Mesenchymal stem cell (in vitro differentiated cells and primary cell): ENCODE measurements at regions not wholly inside any gene's neighbourhood (a gene's known extent, or its start where the extent isn't known, plus 50 kb on each side); places are given as distances from the start of the nearest gene placed in this dataset.

Source experiments
- DNase-seq: peaks from one replicate; pipeline ENCODE4 v3.0.0-alpha.2; 2013
- H2AFZ ChIP-seq: one replicate; pipeline ENCODE4 v1.6.1; 2013; ENCODE audit warnings: low read depth, mild to moderate bottlenecking, control low read depth, inconsistent platforms, low read length, moderate library complexity
- H2AK5ac ChIP-seq: 2 replicates; pipeline ENCODE4 v1.6.1; 2013; ENCODE audit warnings: low read length, moderate library complexity, mild to moderate bottlenecking, inconsistent platforms; ENCODE audit not compliant: severe bottlenecking
- H2BK120ac ChIP-seq: one replicate; pipeline ENCODE4 v1.6.1; 2013; ENCODE audit warnings: low read depth, mild to moderate bottlenecking, inconsistent platforms, low read length, moderate library complexity
- H2BK12ac ChIP-seq, 2 experiments: one replicate each; pipeline ENCODE4 v1.6.1; 2013; ENCODE audit warnings: inconsistent platforms in 2 of 2, low read length in 2 of 2, mild to moderate bottlenecking in 2 of 2, moderate library complexity in 2 of 2, control low read depth in 1 of 2
- H2BK15ac ChIP-seq: one replicate; pipeline ENCODE4 v1.6.1; 2013; ENCODE audit warnings: mild to moderate bottlenecking, low read depth, inconsistent platforms; ENCODE audit not compliant: poor library complexity, severe bottlenecking
- H2BK5ac ChIP-seq: 2 replicates; pipeline ENCODE4 v1.6.1; 2013; ENCODE audit warnings: low read depth, mild to moderate bottlenecking, low read length, control low read depth, inconsistent platforms; ENCODE audit not compliant: poor library complexity, severe bottlenecking
- H3K14ac ChIP-seq, 2 experiments: one replicate each; pipeline ENCODE4 v1.6.1; 2013; ENCODE audit warnings: inconsistent platforms in 2 of 2, low read length in 2 of 2, control low read depth in 1 of 2, mild to moderate bottlenecking in 1 of 2, moderate library complexity in 1 of 2
- H3K18ac ChIP-seq, 2 experiments: one replicate each; pipeline ENCODE4 v1.6.1; 2013; ENCODE audit warnings: inconsistent platforms in 2 of 2, low read length in 2 of 2, control low read depth in 1 of 2, low read depth in 1 of 2, mild to moderate bottlenecking in 1 of 2
- H3K23ac ChIP-seq, 2 experiments: one replicate each; pipeline ENCODE4 v1.6.1; 2013; ENCODE audit warnings: inconsistent platforms in 2 of 2, low read length in 2 of 2, mild to moderate bottlenecking in 2 of 2, moderate library complexity in 2 of 2, control low read depth in 1 of 2
- H3K27ac ChIP-seq: 2 replicates; pipeline ENCODE4 v1.5.1; 2013; ENCODE audit warnings: mild to moderate bottlenecking, moderate library complexity, low read length, control low read depth, inconsistent platforms; ENCODE audit not compliant: poor library complexity, severe bottlenecking
- H3K27me3 ChIP-seq, 2 experiments: 2 replicates each; pipeline versions ENCODE4 v1.6.1 to v1.7.0; 2013; ENCODE audit warnings: low read length in 2 of 2, mild to moderate bottlenecking in 2 of 2, moderate library complexity in 2 of 2, control low read depth in 1 of 2, inconsistent platforms in 1 of 2; ENCODE audit not compliant: control insufficient read depth in 1 of 2, insufficient read depth in 1 of 2
- H3K36me3 ChIP-seq, 2 experiments: 2 replicates each; pipeline versions ENCODE4 v1.6.1 to v1.7.0; 2013; ENCODE audit warnings: low read length in 2 of 2, control low read depth in 1 of 2, inconsistent platforms in 1 of 2, low read depth in 1 of 2, mild to moderate bottlenecking in 1 of 2; ENCODE audit not compliant: insufficient read depth in 2 of 2, control insufficient read depth in 1 of 2
- H3K4ac ChIP-seq, 2 experiments: one replicate each; pipeline ENCODE4 v1.6.1; 2013; ENCODE audit warnings: inconsistent platforms in 2 of 2, low read length in 2 of 2, mild to moderate bottlenecking in 2 of 2, moderate library complexity in 2 of 2, control low read depth in 1 of 2, low read depth in 1 of 2
- H3K4me1 ChIP-seq: 2 replicates; pipeline ENCODE4 v1.6.1; 2013; ENCODE audit warnings: low read depth, low read length, control low read depth; ENCODE audit not compliant: control insufficient read depth, insufficient read depth
- H3K4me2 ChIP-seq: 2 replicates; pipeline ENCODE4 v1.6.1; 2013; ENCODE audit warnings: low read length, mild to moderate bottlenecking, inconsistent platforms; ENCODE audit not compliant: poor library complexity, severe bottlenecking
- H3K4me3 ChIP-seq, 2 experiments: 2 replicates each; pipeline versions ENCODE4 v1.5.1 to v1.7.0; 2013; ENCODE audit warnings: low read length in 2 of 2, mild to moderate bottlenecking in 2 of 2, control low read depth in 1 of 2, low read depth in 1 of 2; ENCODE audit not compliant: insufficient read depth in 1 of 2
- H3K79me1 ChIP-seq: replicated peaks from 2 replicates; pipeline ENCODE4 v1.6.1; 2013; ENCODE audit warnings: mild to moderate bottlenecking, control low read depth, low read length, inconsistent platforms; ENCODE audit not compliant: poor library complexity, severe bottlenecking
- H3K9ac ChIP-seq: 2 replicates; pipeline ENCODE4 v1.7.0; 2013; ENCODE audit warnings: mild to moderate bottlenecking, low read length, moderate library complexity
- H3K9me3 ChIP-seq: 2 replicates; pipeline ENCODE4 v1.7.0; 2013; ENCODE audit warnings: mild to moderate bottlenecking, low read length; ENCODE audit not compliant: control insufficient read depth
- H4K8ac ChIP-seq: one replicate; pipeline ENCODE4 v1.6.1; 2013; ENCODE audit warnings: inconsistent platforms, mild to moderate bottlenecking, low read length, moderate library complexity
- H4K91ac ChIP-seq: one replicate; pipeline ENCODE4 v1.6.1; 2013; ENCODE audit warnings: mild to moderate bottlenecking, low read length, inconsistent platforms
- WGBS: methylation state at CpG from one replicate; pipeline ENCODE4 v1.1.7; 2013; ENCODE audit warnings: mixed read lengths; 5-methylcytosine and 5-hydroxymethylcytosine counted together

GRCh38 chr1:194830387-194830786, 1644.0 kb upstream of the B3GALT2 start:
- no peak overlapping the region for H2BK120ac ChIP-seq
- H3K9me3 ChIP-seq = no peaks in the 10 kb centered on the region
- no peaks in the 10 kb centered on the region for H3K4me1 ChIP-seq
- H2BK5ac ChIP-seq = no peak overlapping the region
- H4K91ac ChIP-seq = no peak overlapping the region
- H3K4ac ChIP-seq = no peak overlapping the region
- H4K8ac ChIP-seq = no peak overlapping the region
- H3K18ac ChIP-seq = no peak overlapping the region
- H2AFZ ChIP-seq = no peak overlapping the region
- H3K4me2 ChIP-seq = no peak overlapping the region
- no peak overlapping the region for H3K9ac ChIP-seq
- no peak overlapping the region for H3K27ac ChIP-seq
- H3K23ac ChIP-seq = no peak overlapping the region
- no peaks in the 10 kb centered on the region for H3K79me1 ChIP-seq
- H3K14ac ChIP-seq = no peak overlapping the region
- no peak for DNase-seq
- H2AK5ac ChIP-seq = no peak overlapping the region
- H2BK12ac ChIP-seq = no peak overlapping the region
- no peaks in the 10 kb centered on the region for H3K27me3 ChIP-seq
- no peaks in the 10 kb centered on the region for H3K36me3 ChIP-seq
- no peak overlapping the region for H2BK15ac ChIP-seq
- no peak overlapping the region for H3K4me3 ChIP-seq

GRCh38 chr1:194829492-194829891, 1643.1 kb upstream of the B3GALT2 start:
- no peak overlapping the region for H2AK5ac ChIP-seq
- no peak overlapping the region for H2BK15ac ChIP-seq
- no peak overlapping the region for H3K23ac ChIP-seq
- H3K4ac ChIP-seq = no peak overlapping the region
- H4K91ac ChIP-seq = no peak overlapping the region
- H2AFZ ChIP-seq = no peak overlapping the region
- no peak overlapping the region for H2BK12ac ChIP-seq
- no peak overlapping the region for H3K9ac ChIP-seq
- H3K4me2 ChIP-seq = no peak overlapping the region
- no peaks in the 10 kb centered on the region for H3K4me1 ChIP-seq
- no peak overlapping the region for H3K4me3 ChIP-seq
- no peaks in the 10 kb centered on the region for H3K79me1 ChIP-seq
- H3K27ac ChIP-seq = no peak overlapping the region
- H3K27me3 ChIP-seq = no peaks in the 10 kb centered on the region
- H3K36me3 ChIP-seq = no peaks in the 10 kb centered on the region
- H4K8ac ChIP-seq = no peak overlapping the region
- no peak overlapping the region for H3K18ac ChIP-seq
- H3K14ac ChIP-seq = no peak overlapping the region
- no peak overlapping the region for H2BK120ac ChIP-seq
- H3K9me3 ChIP-seq = no peaks in the 10 kb centered on the region
- DNase-seq = no peak
- H2BK5ac ChIP-seq = no peak overlapping the region

GRCh38 chr1:194825382-194825781, 1639.0 kb upstream of the B3GALT2 start:
- H3K18ac ChIP-seq = no peak overlapping the region
- no peak overlapping the region for H2BK120ac ChIP-seq
- no peaks in the 10 kb centered on the region for H3K36me3 ChIP-seq
- H4K8ac ChIP-seq = no peak overlapping the region
- H2BK5ac ChIP-seq = no peak overlapping the region
- no peak overlapping the region for H2AK5ac ChIP-seq
- H4K91ac ChIP-seq = no peak overlapping the region
- DNase-seq = no peak
- no peak overlapping the region for H2AFZ ChIP-seq
- no peak overlapping the region for H3K23ac ChIP-seq
- H3K4ac ChIP-seq = no peak overlapping the region
- no peaks in the 10 kb centered on the region for H3K4me1 ChIP-seq
- WGBS = no CpG with 5 or more reads among the region's 1 CpG
- no peaks in the 10 kb centered on the region for H3K27me3 ChIP-seq
- no peak overlapping the region for H3K4me2 ChIP-seq
- no peak overlapping the region for H3K9ac ChIP-seq
- H3K79me1 ChIP-seq = no peaks in the 10 kb centered on the region
- no peak overlapping the region for H2BK12ac ChIP-seq
- no peak overlapping the region for H2BK15ac ChIP-seq
- no peak overlapping the region for H3K27ac ChIP-seq
- no peaks in the 10 kb centered on the region for H3K9me3 ChIP-seq
- H3K4me3 ChIP-seq = no peak overlapping the region
- H3K14ac ChIP-seq = no peak overlapping the region

GRCh38 chr1:194821091-194821490, 1634.7 kb upstream of the B3GALT2 start:
- H3K14ac ChIP-seq = no peak overlapping the region
- H3K27ac ChIP-seq = no peak overlapping the region
- DNase-seq = no peak
- no peak overlapping the region for H2BK15ac ChIP-seq
- H4K8ac ChIP-seq = no peak overlapping the region
- H2BK12ac ChIP-seq = no peak overlapping the region
- H3K18ac ChIP-seq = no peak overlapping the region
- H2BK5ac ChIP-seq = no peak overlapping the region
- no peak overlapping the region for H3K9ac ChIP-seq
- H3K79me1 ChIP-seq = no peaks in the 10 kb centered on the region
- no peak overlapping the region for H3K4me2 ChIP-seq
- no peak overlapping the region for H3K23ac ChIP-seq
- 98% methylated on average over 1 of the region's 1 CpG for whole genome bisulfite sequencing
- no peak overlapping the region for H3K4me3 ChIP-seq
- no peak overlapping the region for H2AFZ ChIP-seq
- H3K36me3 ChIP-seq = no peaks in the 10 kb centered on the region
- H4K91ac ChIP-seq = no peak overlapping the region
- H3K4me1 ChIP-seq = no peaks in the 10 kb centered on the region
- H2AK5ac ChIP-seq = no peak overlapping the region
- no peaks in the 10 kb centered on the region for H3K9me3 ChIP-seq
- no peaks in the 10 kb centered on the region for H3K27me3 ChIP-seq
- no peak overlapping the region for H3K4ac ChIP-seq
- H2BK120ac ChIP-seq = no peak overlapping the region
